Calu3 (cell line): ENCODE measurements at regions not wholly inside any gene's neighbourhood (a gene's known extent, or its start where the extent isn't known, plus 50 kb on each side); places are given as distances from the start of the nearest gene placed in this dataset.
"Not testable (repeated sequence)": the region's sequence is repeated elsewhere in the genome, so short reads cannot be mapped to it uniquely, and the experiment has no call there.

Experiments
- BruUV-seq: library from RNA; stranded (reverse); fragments of 400-500 nt; replicated peaks from 2 replicates; lab custom pipeline; 2021; lab: Mats Ljungman, UMichigan
- CTCF ChIA-PET: fragments of 300-600 bp; sonication (Branson Sonifier 250); formaldehyde crosslinking; loops from one replicate; lab custom pipeline; 2022; ENCODE audit warnings: antibody characterized with exemption; lab: Charles Lee
- DNase-seq: peaks from one replicate; pipeline ENCODE4 v3.0.0; 2022
- H3K27ac Mint-ChIP-seq: one replicate; pipeline ENCODE4 v1.8.0; 2022; ENCODE audit warnings: mixed read lengths; ENCODE audit not compliant: unreplicated experiment
- H3K27me3 Mint-ChIP-seq: one replicate; pipeline ENCODE4 v1.8.0; 2022; ENCODE audit warnings: mixed read lengths; ENCODE audit not compliant: unreplicated experiment
- H3K36me3 Mint-ChIP-seq: one replicate; pipeline ENCODE4 v1.8.0; 2022; ENCODE audit warnings: mild to moderate bottlenecking, moderate library complexity, mixed read lengths; ENCODE audit not compliant: insufficient read depth, unreplicated experiment
- H3K4me1 Mint-ChIP-seq: one replicate; pipeline ENCODE4 v1.8.0; 2022; ENCODE audit warnings: mild to moderate bottlenecking, low read depth, mixed read lengths; ENCODE audit not compliant: unreplicated experiment
- H3K4me3 Mint-ChIP-seq: one replicate; pipeline ENCODE4 v1.8.0; 2022; ENCODE audit warnings: mild to moderate bottlenecking, low read depth, moderate library complexity, mixed read lengths; ENCODE audit not compliant: unreplicated experiment
- H3K9me3 Mint-ChIP-seq: one replicate; pipeline ENCODE4 v1.8.0; 2022; ENCODE audit warnings: low read depth, mixed read lengths; ENCODE audit not compliant: unreplicated experiment
- CTCF ChIP-seq: fragments of 200-600 bp; IDR thresholded peaks from one replicate; pipeline ENCODE4 v1.8.0; 2022; ENCODE audit warnings: antibody characterized with exemption; ENCODE audit not compliant: unreplicated experiment
- intact Hi-C: fragments of 100-400 bp; cut with micrococcal nuclease; formaldehyde crosslinking; loops from one replicate; pipeline ENCODE4 v1.10.0; 2022; ENCODE audit not compliant: unreplicated experiment

- H3K36me3 Mint-ChIP-seq = no peaks in the 10 kb centered on the region
- CTCF ChIA-PET = no interaction called here
- intact Hi-C loops = no loop called here
- peaks cover 4% of the 10 kb centered on the region for H3K9me3 Mint-ChIP-seq
- H3K27me3 Mint-ChIP-seq = no peaks in the 10 kb centered on the region
- H3K4me1 Mint-ChIP-seq = no peaks in the 10 kb centered on the region
- no peak for TF ChIP-seq CTCF
- H3K4me3 Mint-ChIP-seq = no peak overlapping the region
- no peak for DNase-seq
- no peak overlapping the region for H3K27ac Mint-ChIP-seq
- BruUV-seq = no TSS peak
Observed at GRCh38 chr16:59469266-59469665, 735.1 kb upstream of the GOT2 start.

GRCh38 chr16:59463776-59464175 lies 729.7 kb upstream of the GOT2 start:
- intact Hi-C loops = no loop called here
- no peak for DNase-seq
- Mint-ChIP-seq H3K9me3 (peaks cover 13% of the 10 kb centered on the region), H3K27me3 (no peaks in the 10 kb centered on the region), H3K27ac (no peak overlapping the region), H3K4me1 (no peaks in the 10 kb centered on the region), H3K36me3 (no peaks in the 10 kb centered on the region), H3K4me3 (no peak overlapping the region)
- no peak for TF ChIP-seq CTCF
- CTCF ChIA-PET = no interaction called here
- no TSS peak for BruUV-seq

- peaks cover 16% of the 10 kb centered on the region for H3K9me3 Mint-ChIP-seq
- no peak for TF ChIP-seq CTCF
- no peak overlapping the region for H3K27ac Mint-ChIP-seq
- CTCF ChIA-PET = no interaction called here
- H3K4me3 Mint-ChIP-seq = no peak overlapping the region
- no peaks in the 10 kb centered on the region for H3K4me1 Mint-ChIP-seq
- no peaks in the 10 kb centered on the region for H3K36me3 Mint-ChIP-seq
- BruUV-seq = no TSS peak
- no peak for DNase-seq
- H3K27me3 Mint-ChIP-seq = no peaks in the 10 kb centered on the region
- intact Hi-C loops = no loop called here
Observed at GRCh38 chr16:59459806-59460205, 725.7 kb upstream of the GOT2 start.

GRCh38 chr16:59455497-59455896 lies 721.4 kb upstream of the GOT2 start:
- no peak for DNase-seq
- no peak for TF ChIP-seq CTCF
- Mint-ChIP-seq H3K4me3 (no peak overlapping the region), H3K36me3 (no peaks in the 10 kb centered on the region), H3K27me3 (no peaks in the 10 kb centered on the region), H3K4me1 (no peaks in the 10 kb centered on the region), H3K9me3 (peaks cover 17% of the 10 kb centered on the region), H3K27ac (no peak overlapping the region)
- CTCF ChIA-PET = interaction anchor here (0.6 kb wide), 1 partner anchor 306 kb away, joined by 3 read pairs; no protein-coding TSS in a partner anchor
- no TSS peak for BruUV-seq
- intact Hi-C loops = no loop called here

- H3K4me3 Mint-ChIP-seq, intact Hi-C loops, DNase-seq, H3K4me1 Mint-ChIP-seq, BruUV-seq, H3K27ac Mint-ChIP-seq, H3K27me3 Mint-ChIP-seq, H3K36me3 Mint-ChIP-seq: not testable (repeated sequence)
- CTCF ChIA-PET = interaction anchor here (0.6 kb wide), 1 partner anchor 21 kb away, joined by 3 read pairs; no protein-coding TSS in a partner anchor
- peaks cover 13% of the 10 kb centered on the region for H3K9me3 Mint-ChIP-seq
Observed at GRCh38 chr16:59450513-59450912, 716.4 kb upstream of the GOT2 start.
